Stimulated activated CD8-positive, alpha-beta memory T cell treated with anti-CD3 and anti-CD28 coated beads, Interleukin-12 subunit alpha, Interleukin-12 subunit beta, amount 100 ng/mL, for 24 hours (primary cell): ENCODE measurements at regions not wholly inside any gene's neighbourhood (a gene's known extent, or its start where the extent isn't known, plus 50 kb on each side); places are given as distances from the start of the nearest gene placed in this dataset.
"Not testable (repeated sequence)": the region's sequence is repeated elsewhere in the genome, so short reads cannot be mapped to it uniquely, and the experiment has no call there.

Experiments
- DNase-seq: peaks from one replicate; pipeline ENCODE4 v3.0.0-alpha.2; 2020; ENCODE audit errors: extremely low read depth

GRCh38 chr4:153106736-153107135 lies 97.5 kb upstream of the TRIM2 start:
- DNase-seq, result not testable (repeated sequence)

GRCh38 chr4:153107246-153107645 lies 97.0 kb upstream of the TRIM2 start:
- no peak for DNase-seq

- no peak for DNase-seq
Measured at GRCh38 chr4:153109296-153109849, 94.9 kb upstream of the TRIM2 start.

GRCh38 chr4:153110739-153111138 lies 93.5 kb upstream of the TRIM2 start:
- no peak for DNase-seq

GRCh38 chr4:153111426-153112040 lies 92.7 kb upstream of the TRIM2 start:
- DNase-seq, result no peak

- no peak for DNase-seq
Measured at GRCh38 chr4:153112041-153112441, 92.2 kb upstream of the TRIM2 start.

- no peak for DNase-seq
Measured at GRCh38 chr4:153113061-153113837, 91.0 kb upstream of the TRIM2 start.

- no peak for DNase-seq
Measured at GRCh38 chr4:153113838-153114105, 90.5 kb upstream of the TRIM2 start.

- DNase-seq, result no peak
Measured at GRCh38 chr4:153114771-153115321, 89.4 kb upstream of the TRIM2 start.

GRCh38 chr4:153115322-153116290 lies 88.6 kb upstream of the TRIM2 start:
- no peak for DNase-seq

- DNase-seq, result no peak
Measured at GRCh38 chr4:153116291-153116680, 88.0 kb upstream of the TRIM2 start.

GRCh38 chr4:153116801-153117200 lies 87.4 kb upstream of the TRIM2 start:
- no peak for DNase-seq

- DNase-seq, result no peak
Measured at GRCh38 chr4:153117554-153117953, 86.7 kb upstream of the TRIM2 start.

- no peak for DNase-seq
Measured at GRCh38 chr4:153119626-153120025, 84.6 kb upstream of the TRIM2 start.

GRCh38 chr4:153120235-153120634 lies 84.0 kb upstream of the TRIM2 start:
- no peak for DNase-seq

GRCh38 chr4:153122855-153123254 lies 81.4 kb upstream of the TRIM2 start:
- no peak for DNase-seq

- DNase-seq, result no peak
Measured at GRCh38 chr4:153126137-153126536, 78.1 kb upstream of the TRIM2 start.

GRCh38 chr4:153127760-153128494 lies 76.3 kb upstream of the TRIM2 start:
- DNase-seq, result peak; percentile 52

GRCh38 chr4:153131596-153131995 lies 72.6 kb upstream of the TRIM2 start:
- DNase-seq, result no peak

GRCh38 chr4:153137159-153137558 lies 67.1 kb upstream of the TRIM2 start:
- no peak for DNase-seq
